ENCODE measurements at regions not wholly inside any gene's neighbourhood (a gene's known extent, or its start where the extent isn't known, plus 50 kb on each side); places are given as distances from the start of the nearest gene placed in this dataset.

DNA sequence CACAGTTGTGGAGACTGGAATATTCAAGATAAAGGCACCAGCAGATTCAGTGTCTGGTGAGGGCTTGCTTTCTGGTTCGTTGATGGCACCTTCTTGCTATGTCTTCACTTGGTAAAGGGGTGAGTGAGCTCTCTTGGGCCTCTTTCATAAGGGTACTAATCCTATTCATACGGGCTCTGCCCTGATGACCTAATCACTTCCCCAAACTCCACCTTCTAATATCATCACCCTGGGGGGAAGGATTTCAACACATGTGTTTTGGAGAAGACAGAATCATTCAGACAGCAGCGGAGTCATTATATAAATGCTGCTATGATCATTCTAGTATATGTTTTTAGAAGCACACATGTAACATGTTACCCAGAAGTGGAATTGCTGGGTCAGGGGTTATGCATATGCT, 295.3 kb upstream of the CTSO start:
- H3K27me3 ChIP-seq (ENCODE audit: insufficient read depth, low read length), result no peaks in the 10 kb centered on the region
- RAD21 ChIA-PET (ENCODE audit: low non-redundant PET in 1 of 2, low total read pairs in 2 of 2, uncharacterized antibody in 2 of 2, unreplicated experiment in 2 of 2), result no interaction called here
- H3K4me2 ChIP-seq (ENCODE audit: low read length), result no peak overlapping the region
- BruUV-seq (replicated peaks), result no TSS peak
- no peaks in the 10 kb centered on the region; the same call in 1 of the 2 replicates for H3K9me2 ChIP-seq (ENCODE audit: insufficient read depth)
- H3K4me3 ChIP-seq (replicated peaks in 1 of 2; ENCODE audit: low read depth in 1 of 2, low read length in 2 of 2), result no peak overlapping the region
- H3K4me1 ChIP-seq (ENCODE audit: control insufficient read depth in 1 of 2, insufficient read depth in 2 of 2, low read length in 2 of 2), result no peaks in the 10 kb centered on the region
- DNase-seq (ENCODE audit: low read depth, low spot score), result no peak
- H4K20me1 ChIP-seq (ENCODE audit: insufficient read depth), result no peaks in the 10 kb centered on the region
- no peaks in the 10 kb centered on the region for H3K79me2 ChIP-seq (ENCODE audit: insufficient read depth, low read length)
- no peak overlapping the region for H3K27ac ChIP-seq (ENCODE audit: low read depth, low read length)
- CTCF ChIA-PET, result no interaction called here
- ATAC-seq, result no peak
- no peak overlapping the region for H2AFZ ChIP-seq (ENCODE audit: low read depth, low read length, poor library complexity, severe bottlenecking)
- no peaks in the 10 kb centered on the region for H3K9me3 ChIP-seq (ENCODE audit: control insufficient read depth in 1 of 2, insufficient read depth in 1 of 2, low read depth in 1 of 2, low read length in 2 of 2)
- no peak overlapping the region for H3K9ac ChIP-seq (ENCODE audit: low read length)
- no peaks in the 10 kb centered on the region for H3K36me3 ChIP-seq (ENCODE audit: control insufficient read depth in 1 of 2, insufficient read depth in 2 of 2, low read length in 2 of 2)
- intact Hi-C loops (cut with micrococcal nuclease), result no loop called here
- POLR2A ChIA-PET, result no interaction called here
- TF ChIP-seq EGR1 (IDR thresholded peaks at IDR 0.05; ENCODE audit: low read depth) (no peak), SRF (IDR thresholded peaks at IDR 0.05; ENCODE audit: low read depth) (no peak), SP1 (IDR thresholded peaks at IDR 0.05; ENCODE audit: low read depth) (no peak), YY1 (IDR thresholded peaks at IDR 0.05; ENCODE audit: extremely low read depth, insufficient replicate concordance, low read depth, low read length) (no peak), JUND (IDR thresholded peaks at IDR 0.05) (no peak), RAD21 (IDR thresholded peaks at IDR 0.05; ENCODE audit: low read depth) (no peak), POLR2AphosphoS5 (IDR thresholded peaks at IDR 0.05; ENCODE audit: low read depth, low read length) (no peak), EZH2phosphoT487 (IDR thresholded peaks at IDR 0.05; ENCODE audit: borderline replicate concordance) (no peak), TCF7L2 (IDR thresholded peaks at IDR 0.05; ENCODE audit: borderline replicate concordance, extremely low read depth, insufficient read depth, insufficient read length) (no peak), ELF1 (IDR thresholded peaks at IDR 0.05; ENCODE audit: borderline replicate concordance, low read depth) (no peak), FOSL1 (IDR thresholded peaks at IDR 0.05; ENCODE audit: low read depth) (no peak), EZH2 (IDR thresholded peaks at IDR 0.05) (no peak), CBX3 (IDR thresholded peaks at IDR 0.05; ENCODE audit: low read depth) (no peak)
- TF ChIP-seq, protein P1, sequence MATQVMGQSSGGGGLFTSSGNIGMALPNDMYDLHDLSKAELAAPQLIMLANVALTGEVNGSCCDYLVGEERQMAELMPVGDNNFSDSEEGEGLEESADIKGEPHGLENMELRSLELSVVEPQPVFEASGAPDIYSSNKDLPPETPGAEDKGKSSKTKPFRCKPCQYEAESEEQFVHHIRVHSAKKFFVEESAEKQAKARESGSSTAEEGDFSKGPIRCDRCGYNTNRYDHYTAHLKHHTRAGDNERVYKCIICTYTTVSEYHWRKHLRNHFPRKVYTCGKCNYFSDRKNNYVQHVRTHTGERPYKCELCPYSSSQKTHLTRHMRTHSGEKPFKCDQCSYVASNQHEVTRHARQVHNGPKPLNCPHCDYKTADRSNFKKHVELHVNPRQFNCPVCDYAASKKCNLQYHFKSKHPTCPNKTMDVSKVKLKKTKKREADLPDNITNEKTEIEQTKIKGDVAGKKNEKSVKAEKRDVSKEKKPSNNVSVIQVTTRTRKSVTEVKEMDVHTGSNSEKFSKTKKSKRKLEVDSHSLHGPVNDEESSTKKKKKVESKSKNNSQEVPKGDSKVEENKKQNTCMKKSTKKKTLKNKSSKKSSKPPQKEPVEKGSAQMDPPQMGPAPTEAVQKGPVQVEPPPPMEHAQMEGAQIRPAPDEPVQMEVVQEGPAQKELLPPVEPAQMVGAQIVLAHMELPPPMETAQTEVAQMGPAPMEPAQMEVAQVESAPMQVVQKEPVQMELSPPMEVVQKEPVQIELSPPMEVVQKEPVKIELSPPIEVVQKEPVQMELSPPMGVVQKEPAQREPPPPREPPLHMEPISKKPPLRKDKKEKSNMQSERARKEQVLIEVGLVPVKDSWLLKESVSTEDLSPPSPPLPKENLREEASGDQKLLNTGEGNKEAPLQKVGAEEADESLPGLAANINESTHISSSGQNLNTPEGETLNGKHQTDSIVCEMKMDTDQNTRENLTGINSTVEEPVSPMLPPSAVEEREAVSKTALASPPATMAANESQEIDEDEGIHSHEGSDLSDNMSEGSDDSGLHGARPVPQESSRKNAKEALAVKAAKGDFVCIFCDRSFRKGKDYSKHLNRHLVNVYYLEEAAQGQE (IDR thresholded peaks at IDR 0.05; ENCODE audit: low read depth), result no peak
- TF ChIP-seq, protein P2, sequence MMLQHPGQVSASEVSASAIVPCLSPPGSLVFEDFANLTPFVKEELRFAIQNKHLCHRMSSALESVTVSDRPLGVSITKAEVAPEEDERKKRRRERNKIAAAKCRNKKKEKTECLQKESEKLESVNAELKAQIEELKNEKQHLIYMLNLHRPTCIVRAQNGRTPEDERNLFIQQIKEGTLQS (IDR thresholded peaks at IDR 0.05), result no peak

Measured in HCT116 (cell line).